ENCODE measurements at regions not wholly inside any gene's neighbourhood (a gene's known extent, or its start where the extent isn't known, plus 50 kb on each side); places are given as distances from the start of the nearest gene placed in this dataset.
A peak's percentile ranks its signal among the peaks of the same experiment; 100 is the strongest.
"Not testable (repeated sequence)": the region's sequence is repeated elsewhere in the genome, so short reads cannot be mapped to it uniquely, and the experiment has no call there.

DNA sequence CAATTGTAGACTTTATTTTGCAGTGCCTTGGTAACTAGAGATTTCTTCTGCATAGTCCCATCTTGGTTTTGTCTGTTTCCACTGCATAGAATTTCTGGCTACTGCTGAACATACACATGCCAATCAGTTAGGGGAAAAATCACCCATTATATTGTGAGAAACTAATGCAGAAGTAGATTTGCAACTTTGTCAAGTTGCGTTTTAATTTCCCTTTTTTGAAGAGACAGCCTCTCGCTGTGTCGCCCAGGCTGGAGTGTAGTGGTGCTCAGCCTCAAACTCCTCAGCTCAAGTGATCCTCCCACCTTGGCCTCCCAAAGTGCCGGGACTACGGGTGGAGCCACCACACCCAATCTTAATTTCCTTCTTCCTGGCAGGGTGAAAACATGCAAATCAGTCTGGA, 83.1 kb upstream of the WSB1 start:
- DNase-seq: not testable (repeated sequence)

- no peak for DNase-seq
Observed at GRCh38 chr17:27216836-27217235, 77.1 kb upstream of the WSB1 start.

DNA sequence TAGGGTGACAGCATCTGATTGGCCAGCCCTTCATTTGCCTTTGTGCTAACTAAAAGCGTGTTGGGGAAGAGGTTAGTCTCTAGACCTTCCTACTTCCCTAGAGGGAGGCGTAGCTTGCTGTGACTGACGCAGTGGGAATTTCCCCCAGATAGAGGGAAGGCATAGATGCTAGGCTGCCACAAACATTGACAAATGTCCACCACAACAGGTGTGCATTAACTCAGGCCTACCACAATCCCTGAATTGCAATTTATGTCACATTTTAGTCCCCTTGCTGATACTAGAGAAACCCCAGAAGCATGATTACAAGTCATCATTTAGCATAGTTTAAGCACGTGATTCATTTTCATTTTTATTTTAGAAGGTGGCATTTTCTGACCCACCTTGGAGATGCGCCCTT, 76.3 kb upstream of the WSB1 start:
- no peak for DNase-seq

DNA sequence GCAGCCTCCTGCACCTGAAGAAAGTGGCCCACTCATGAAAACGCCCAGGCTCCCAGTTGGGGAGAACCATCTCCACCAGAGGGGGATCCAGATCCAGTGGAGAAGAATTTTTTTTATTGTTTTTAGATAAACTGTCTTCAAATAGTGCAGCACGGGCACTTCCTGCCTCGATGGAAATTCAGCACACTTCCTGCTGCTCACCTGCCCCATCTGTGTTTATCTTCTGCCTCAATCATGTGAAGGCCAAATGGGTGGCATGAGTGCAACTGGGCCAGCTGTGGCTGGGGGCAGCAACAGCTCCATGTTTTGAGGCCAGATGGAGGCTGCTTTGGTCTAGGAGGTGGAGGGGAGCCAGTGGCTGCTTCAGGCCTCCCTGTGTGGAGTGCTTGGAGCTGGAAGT, 75.9 kb upstream of the WSB1 start:
- DNase-seq: no peak

GRCh38 chr17:27218719-27219488, 75.0 kb upstream of the WSB1 start:
- DNase-seq: no peak

DNA sequence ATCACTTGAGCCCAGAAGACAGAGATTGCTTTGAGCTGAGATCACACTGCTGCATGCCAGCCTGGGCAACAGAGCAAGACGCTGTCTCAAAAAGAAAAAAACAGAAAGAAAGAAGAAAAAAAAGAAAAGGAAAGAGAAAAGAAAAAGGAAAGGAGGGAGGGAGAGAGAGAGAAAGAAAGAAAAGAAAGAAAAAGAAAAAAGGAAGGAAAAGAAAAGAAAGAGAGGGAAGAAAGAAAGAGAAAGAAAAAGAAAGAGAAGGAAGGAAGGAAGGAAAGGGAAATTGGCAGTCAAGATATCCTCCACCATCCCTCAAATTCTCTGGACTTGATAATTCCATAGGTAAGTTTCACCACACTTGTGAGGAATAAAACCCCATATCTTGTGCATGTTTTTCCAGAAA, 71.4 kb upstream of the WSB1 start:
- DNase-seq: no peak

DNA sequence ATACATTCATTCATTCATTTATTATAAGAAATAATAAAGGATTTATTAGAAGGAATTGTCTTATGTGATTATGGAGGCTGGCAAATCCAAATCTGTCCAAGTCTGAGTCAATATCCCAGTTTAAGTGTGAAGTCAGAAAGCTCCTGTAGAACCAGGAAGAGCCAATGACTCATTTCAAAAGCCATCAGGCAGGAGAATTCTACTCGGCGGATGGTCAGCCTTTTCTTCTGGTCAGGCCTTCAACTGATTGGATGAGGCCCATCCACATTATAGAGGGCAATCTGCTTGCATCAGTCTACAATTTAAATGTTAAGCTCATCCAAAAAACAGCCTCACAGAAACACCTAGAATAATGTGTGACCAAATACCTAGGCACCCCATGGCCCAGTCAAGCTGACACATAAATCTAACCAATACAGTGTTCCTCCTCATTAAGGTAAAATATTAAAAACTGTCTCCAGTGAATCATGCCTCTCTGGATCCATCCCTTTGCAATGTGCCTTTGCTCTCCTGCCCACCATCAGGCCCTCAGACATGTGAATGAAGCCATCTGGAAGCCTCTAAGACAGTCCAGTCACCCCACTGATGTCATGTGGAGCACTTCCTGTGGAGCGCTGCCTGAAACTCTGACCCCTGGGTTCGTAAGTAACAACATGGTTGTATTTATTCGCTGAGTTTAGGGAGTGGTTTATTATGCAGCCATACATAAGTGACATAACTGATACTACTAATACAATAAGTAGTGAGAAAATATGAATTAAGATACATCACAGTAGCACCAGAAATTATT, 69.2 kb upstream of the WSB1 start:
- no peak for DNase-seq

- no peak for DNase-seq
Observed at GRCh38 chr17:27226611-27227230, 67.2 kb upstream of the WSB1 start.

- DNase-seq: no peak
Observed at GRCh38 chr17:27230996-27231395, 62.9 kb upstream of the WSB1 start.

- DNase-seq: no peak
Observed at GRCh38 chr17:27232328-27232727, 61.6 kb upstream of the WSB1 start.

DNA sequence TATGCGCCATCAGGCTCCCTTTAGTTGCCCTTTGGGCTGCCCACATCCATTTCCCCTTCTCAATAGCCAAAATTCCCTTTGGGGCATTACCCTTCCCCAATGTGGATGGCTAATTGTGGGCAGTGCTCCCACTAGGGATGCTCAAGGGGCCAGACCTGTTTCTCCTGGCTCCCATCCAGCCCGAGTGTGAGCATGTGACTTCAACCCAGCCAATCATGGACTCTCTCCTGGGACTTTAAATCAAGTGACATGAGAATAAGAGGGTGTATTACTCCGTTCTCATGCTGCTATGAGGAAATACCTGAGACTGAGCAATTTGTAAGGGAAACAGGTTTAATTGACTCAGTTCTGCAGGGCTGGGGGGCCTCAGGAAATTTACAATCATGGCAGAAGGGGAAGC, 60.9 kb upstream of the WSB1 start:
- DNase-seq: no peak

DNA sequence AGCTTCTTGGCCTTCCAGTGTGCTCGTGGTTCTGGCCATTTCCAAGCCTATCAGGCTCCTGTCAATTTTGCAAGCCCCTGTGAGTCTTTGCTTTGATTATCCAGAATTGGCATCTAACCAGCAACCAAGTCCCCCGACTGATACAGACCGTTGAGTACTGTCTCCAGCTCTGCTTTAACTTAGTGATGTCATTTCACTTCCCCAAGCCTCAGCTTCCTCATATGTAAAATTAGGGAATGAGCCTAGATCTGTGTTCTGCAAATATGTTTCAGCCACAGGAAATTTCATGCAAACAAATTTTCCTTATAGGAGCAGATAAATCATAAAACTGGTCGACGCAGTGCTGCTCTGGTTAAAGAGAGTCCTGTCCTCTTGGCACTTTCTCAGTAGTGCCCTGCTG, 60.1 kb upstream of the WSB1 start:
- no peak for DNase-seq

DNA sequence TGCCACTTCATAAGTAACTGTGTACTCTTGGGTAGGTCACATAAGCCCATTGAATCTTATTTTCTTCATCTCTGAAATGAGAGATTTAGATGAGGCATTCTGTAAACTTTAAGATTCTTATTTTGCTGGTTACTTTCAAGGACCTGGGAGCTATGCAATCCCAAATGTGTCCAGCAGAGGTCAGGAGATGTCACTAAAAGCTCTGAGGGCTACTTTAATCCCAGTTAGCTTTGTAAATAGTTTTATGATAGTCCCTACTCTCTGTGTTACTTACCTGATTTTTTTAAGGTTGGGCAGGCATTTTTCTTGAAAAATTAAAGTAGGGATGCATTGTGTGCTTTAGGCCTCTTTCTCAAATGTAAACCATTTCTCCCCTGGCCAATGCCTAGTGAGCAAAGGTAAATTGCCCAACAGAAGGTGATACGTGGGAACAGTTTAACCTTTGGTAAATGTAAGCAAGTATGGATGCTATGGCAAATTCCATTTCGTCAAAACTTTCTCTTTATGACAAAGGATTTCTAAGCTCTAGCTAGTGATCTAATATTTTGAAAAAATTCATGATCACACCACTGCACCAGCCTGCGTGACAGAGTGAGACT, 57.1 kb upstream of the WSB1 start:
- peak; percentile 51 for DNase-seq

- no peak for DNase-seq
Observed at GRCh38 chr17:27237890-27238289, 56.0 kb upstream of the WSB1 start.

GRCh38 chr17:27239046-27239445, 54.9 kb upstream of the WSB1 start:
- DNase-seq: no peak

DNA sequence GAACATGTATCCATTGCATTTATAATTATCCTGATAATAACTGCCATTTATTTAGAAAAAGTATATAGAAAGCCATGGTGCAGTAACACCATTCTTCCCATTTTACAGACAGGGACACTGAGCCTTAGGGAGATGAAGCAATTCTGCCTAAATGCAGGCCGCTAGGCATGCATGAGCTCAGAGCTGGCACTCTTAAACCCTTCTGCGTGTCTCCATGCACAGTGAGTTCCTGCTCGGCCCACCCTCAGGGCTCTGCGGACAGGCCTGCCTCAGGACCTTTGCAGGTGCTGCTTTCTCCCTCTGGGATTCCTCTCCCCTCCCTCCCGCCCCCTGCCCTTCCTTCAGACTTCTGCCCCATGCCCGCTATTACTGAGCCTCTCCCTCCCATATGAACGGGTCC, 54.3 kb upstream of the WSB1 start:
- no peak for DNase-seq

DNA sequence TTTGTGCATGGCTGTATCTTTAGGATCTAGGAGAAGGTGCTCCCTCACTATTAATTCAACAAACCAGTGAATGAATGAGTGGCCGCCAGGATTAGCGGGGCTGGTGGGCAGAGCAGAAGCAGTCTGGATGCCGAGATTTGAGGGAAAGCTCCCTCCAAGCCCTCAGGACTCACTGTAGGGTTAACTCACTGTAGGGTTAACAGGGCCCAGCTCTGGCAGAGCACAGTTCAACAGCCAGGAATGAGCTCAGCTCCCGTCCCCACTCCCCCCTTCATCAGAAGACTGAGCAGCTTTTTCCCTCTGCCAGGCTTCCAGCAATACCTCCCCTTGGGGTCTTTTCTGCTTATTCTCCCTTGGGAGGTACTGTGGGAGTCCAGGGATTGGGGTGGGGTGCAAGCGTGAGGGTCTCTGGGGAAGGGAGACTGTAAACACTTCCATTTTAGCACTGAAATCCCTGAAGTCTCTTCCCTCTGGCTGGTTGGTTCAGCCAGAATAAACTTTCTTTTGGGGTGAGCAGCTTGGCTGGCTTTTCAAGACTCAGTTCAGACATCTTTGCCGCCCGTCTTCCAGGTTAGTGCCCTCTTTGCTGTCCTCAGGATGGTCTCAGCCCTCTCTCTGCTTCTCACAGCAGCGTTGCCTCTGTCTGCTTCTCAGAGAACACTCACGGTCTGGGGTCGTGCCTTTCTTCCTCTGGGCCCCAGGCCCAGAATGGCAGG, 53.7 kb upstream of the WSB1 start:
- no peak for DNase-seq

DNA sequence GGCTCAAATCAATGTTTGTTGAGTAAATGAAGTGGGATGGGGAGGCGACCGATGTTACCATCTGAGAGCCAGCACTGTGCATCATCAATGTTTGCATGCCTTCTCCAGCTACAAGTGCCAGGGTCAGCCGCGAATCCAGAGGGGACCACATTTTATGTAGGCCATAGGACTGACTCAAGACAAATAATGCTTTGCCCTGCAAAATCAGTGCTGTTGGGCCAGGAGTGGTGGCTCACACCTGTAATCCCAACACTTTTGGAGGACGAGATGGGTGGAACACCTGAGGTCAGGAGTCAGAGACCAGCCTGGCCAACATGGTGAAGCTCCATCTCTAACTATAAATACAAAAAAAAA, 53.1 kb upstream of the WSB1 start:
- no peak for DNase-seq

GRCh38 chr17:27241346-27241946, 52.5 kb upstream of the WSB1 start:
- DNase-seq: no peak

DNA sequence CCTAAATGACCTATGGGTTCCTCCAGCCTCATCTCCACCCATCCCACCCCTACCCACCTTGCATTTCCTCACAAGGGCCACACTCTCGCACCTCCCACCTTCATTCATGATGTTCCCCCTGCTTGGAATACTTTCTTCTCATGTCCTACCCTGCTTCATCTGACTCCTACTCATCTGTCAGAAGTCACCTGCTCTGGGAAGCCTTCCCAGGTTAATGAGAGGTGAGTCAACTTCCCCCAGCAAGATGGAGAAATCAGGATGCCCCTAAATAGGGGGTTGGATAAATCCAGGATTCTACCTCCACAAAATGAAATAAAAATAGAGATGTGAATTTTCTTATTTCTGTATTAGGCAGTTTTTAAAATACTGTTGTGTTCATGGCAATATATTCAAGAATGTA, 51.0 kb upstream of the WSB1 start:
- DNase-seq: no peak

DNA sequence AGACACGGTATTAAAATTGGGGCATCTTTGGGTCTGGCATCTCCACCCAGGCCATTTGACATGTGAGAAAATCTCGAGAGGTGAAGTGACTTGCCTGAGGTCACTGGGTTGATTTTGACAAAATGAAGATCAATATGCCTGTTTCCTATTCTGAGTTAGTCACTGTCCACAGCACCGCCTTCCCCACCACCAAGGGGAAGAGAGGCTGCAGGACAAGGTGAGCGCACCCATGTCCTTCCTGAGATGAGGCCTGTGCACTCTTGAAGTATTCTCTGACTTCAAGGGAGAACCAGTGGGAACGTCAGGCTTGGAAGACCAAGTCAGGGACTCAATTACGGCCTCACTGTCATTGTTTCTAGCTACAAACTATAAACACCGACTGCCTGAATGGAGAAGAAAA, 49.9 kb upstream of the WSB1 start:
- no peak for DNase-seq

All from effector CD8-positive, alpha-beta T cell (primary cell).